Central memory CD8-positive, alpha-beta T cell (primary cell): ENCODE measurements at regions not wholly inside any gene's neighbourhood (a gene's known extent, or its start where the extent isn't known, plus 50 kb on each side); places are given as distances from the start of the nearest gene placed in this dataset.

Experiments
- ATAC-seq: fragments of 150-1000 bp; cut with Tn5 transposase; replicated peaks from 2 replicates; pipeline ENCODE4 v1.10.0; 2022; ENCODE audit warnings: mild to moderate bottlenecking, moderate FRiP score, moderate number of reproducible peaks; ENCODE audit not compliant: poor library complexity, severe bottlenecking; ENCODE audit errors: extremely low read depth
- DNase-seq, 2 donors: peaks; one replicate each; pipeline ENCODE4 v3.0.0; 2021; ENCODE audit warnings: low spot score in 2 of 2
- H3K27ac Mint-ChIP-seq: one replicate; pipeline ENCODE4 v1.8.0; 2022; ENCODE audit warnings: low read depth, mild to moderate bottlenecking, moderate library complexity, mixed read lengths
- H3K27me3 Mint-ChIP-seq: one replicate; pipeline ENCODE4 v1.8.0; 2022; ENCODE audit warnings: mixed read lengths
- H3K36me3 Mint-ChIP-seq: one replicate; pipeline ENCODE4 v1.8.0; 2022; ENCODE audit warnings: mild to moderate bottlenecking, moderate library complexity, mixed read lengths; ENCODE audit not compliant: insufficient read depth
- H3K4me1 Mint-ChIP-seq: one replicate; pipeline ENCODE4 v1.8.0; 2022; ENCODE audit warnings: mixed read lengths
- H3K4me3 Mint-ChIP-seq: one replicate; pipeline ENCODE4 v1.8.0; 2022; ENCODE audit warnings: mild to moderate bottlenecking, moderate library complexity, mixed read lengths
- H3K9me3 Mint-ChIP-seq: one replicate; pipeline ENCODE4 v1.8.0; 2022; ENCODE audit warnings: mixed read lengths

DNA sequence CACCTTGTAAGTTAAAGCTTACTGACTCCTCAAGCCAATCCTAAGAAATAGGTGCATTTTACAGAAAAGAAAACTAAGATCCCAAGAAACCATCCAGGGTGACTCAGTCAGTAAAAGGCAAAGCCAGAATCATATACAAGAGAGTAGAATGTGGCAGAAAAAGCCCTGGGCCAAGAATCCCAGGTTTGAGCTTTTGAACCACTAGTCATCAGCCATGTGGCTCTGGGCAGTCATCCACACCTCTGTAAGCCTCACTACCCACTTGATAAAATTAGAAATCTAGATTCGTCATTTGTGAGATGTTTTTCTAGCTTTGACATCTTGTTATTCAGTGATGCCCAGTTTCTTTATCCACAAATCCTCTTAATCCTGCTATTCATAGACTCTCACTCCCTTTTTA, 122.2 kb upstream of the PDE5A start:
- no peak overlapping the region for H3K4me3 Mint-ChIP-seq
- no peak overlapping the region for H3K27ac Mint-ChIP-seq
- no peaks in the 10 kb centered on the region for H3K36me3 Mint-ChIP-seq
- no peaks in the 10 kb centered on the region for H3K9me3 Mint-ChIP-seq
- no peaks in the 10 kb centered on the region for H3K27me3 Mint-ChIP-seq
- DNase-seq (no peak), ATAC-seq (no peak)
- no peaks in the 10 kb centered on the region for H3K4me1 Mint-ChIP-seq

DNA sequence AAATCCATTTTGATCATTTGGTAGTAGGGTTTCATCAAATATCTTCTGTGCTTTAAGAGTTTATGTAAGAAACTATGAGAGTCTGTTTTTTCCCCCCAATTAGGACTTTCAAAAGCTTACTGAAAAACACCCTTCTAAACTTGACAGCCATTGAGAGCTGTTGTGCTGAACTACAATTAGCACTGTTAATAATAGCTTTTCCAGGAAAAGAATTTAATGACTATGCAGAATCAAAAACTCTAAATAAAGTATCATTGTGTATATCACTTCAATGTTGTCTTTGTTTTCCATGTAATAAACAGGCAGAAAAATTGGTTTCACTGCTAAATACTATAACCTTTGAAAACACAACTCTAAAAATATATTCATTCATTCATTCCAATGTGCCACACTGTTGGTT, 121.4 kb upstream of the PDE5A start:
- no peak for DNase-seq
- Mint-ChIP-seq H3K36me3 (no peaks in the 10 kb centered on the region), H3K27ac (no peak overlapping the region), H3K27me3 (peaks cover 5% of the 10 kb centered on the region), H3K9me3 (no peaks in the 10 kb centered on the region), H3K4me3 (no peak overlapping the region), H3K4me1 (no peaks in the 10 kb centered on the region)
- ATAC-seq: no peak

DNA sequence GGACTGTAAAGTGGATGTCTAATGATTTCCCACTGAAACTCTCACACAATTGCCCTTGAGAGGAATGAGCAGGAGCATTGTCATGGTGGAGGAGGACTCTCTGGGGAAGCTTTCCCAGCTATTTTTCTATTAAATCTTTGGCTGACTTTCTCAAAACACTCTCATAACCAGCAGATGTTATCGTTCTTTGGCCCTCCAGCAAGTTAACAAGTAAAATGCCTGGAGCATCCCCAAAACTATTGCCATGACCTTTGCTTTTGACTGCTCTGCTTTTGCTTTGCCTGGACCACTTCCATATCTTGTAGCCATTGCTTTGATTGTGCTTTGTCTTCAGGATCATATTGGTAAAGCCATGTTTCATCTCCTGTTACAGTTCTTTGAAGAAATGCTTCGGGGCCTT, 120.2 kb upstream of the PDE5A start:
- no peak overlapping the region for H3K27ac Mint-ChIP-seq
- H3K36me3 Mint-ChIP-seq: no peaks in the 10 kb centered on the region
- no peak overlapping the region for H3K4me3 Mint-ChIP-seq
- ATAC-seq (no peak), DNase-seq (no peak)
- H3K9me3 Mint-ChIP-seq: no peaks in the 10 kb centered on the region
- no peaks in the 10 kb centered on the region for H3K4me1 Mint-ChIP-seq
- peaks cover 15% of the 10 kb centered on the region for H3K27me3 Mint-ChIP-seq

DNA sequence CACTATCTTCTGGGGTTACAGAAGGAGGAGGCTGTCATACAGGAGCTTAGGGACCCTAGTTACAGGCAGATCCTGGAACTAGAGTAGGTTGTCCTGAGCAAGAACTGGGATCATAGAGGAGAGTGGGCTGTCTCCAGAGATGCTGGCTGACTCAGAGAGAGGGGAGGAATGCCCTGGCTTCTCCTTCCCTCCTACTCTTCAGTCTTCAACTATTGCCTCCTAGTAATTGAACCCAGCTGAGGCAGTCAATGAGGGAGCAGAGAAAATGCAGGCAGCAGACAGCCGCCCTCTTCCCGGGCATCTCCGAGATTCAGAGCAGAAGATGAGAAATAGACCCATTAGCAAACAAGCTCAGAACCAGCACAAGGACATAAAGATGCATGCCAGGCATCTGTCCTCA, 118.3 kb upstream of the PDE5A start:
- Mint-ChIP-seq H3K36me3 (no peaks in the 10 kb centered on the region), H3K4me3 (no peak overlapping the region), H3K4me1 (no peaks in the 10 kb centered on the region), H3K27ac (no peak overlapping the region), H3K27me3 (peaks cover 19% of the 10 kb centered on the region), H3K9me3 (no peaks in the 10 kb centered on the region)
- DNase-seq (no peak), ATAC-seq (no peak)

DNA sequence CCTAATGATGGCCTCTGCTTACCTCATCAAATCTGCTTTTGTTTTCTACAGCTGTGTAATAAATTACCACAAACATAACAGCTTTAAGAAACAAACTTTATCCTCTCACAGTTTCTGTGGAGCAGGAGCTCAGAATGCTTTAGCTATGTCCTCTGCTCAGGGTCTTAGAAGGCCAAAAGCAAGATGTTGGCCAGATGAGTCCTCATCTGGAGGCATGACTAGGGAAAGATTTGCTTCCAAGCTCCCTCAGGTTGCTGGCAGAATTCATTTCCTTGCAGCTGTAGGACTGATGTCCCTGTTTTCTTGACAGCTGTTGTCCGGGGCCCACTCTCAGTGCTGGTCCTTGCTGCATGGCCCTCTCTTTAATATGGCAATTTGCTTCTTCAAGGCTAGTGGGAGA, 116.7 kb upstream of the PDE5A start:
- Mint-ChIP-seq H3K4me3 (no peak overlapping the region), H3K4me1 (no peaks in the 10 kb centered on the region), H3K36me3 (no peaks in the 10 kb centered on the region), H3K9me3 (no peaks in the 10 kb centered on the region), H3K27ac (no peak overlapping the region), H3K27me3 (peaks cover 19% of the 10 kb centered on the region)
- DNase-seq (no peak), ATAC-seq (no peak)

DNA sequence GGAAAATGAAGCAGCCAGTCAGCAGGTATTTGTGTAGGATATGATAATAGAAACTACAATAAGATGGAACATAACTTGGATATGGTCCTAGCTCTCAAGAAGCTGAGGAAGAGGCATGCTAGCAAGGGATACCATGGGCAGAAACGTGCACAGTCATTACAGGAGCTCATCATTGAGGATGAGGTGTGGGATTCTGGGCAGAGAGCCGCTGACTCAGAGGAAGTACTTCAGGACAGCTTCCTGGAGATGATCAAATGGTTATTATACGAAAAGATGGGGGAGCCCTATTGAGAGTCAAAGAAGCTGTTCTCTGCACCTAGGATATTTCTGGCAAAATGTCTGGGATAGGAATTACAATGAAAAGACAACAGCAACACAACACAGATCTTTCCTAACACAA, 116.0 kb upstream of the PDE5A start:
- no peak for DNase-seq
- Mint-ChIP-seq H3K36me3 (no peaks in the 10 kb centered on the region), H3K4me3 (no peak overlapping the region), H3K27ac (no peak overlapping the region), H3K4me1 (no peaks in the 10 kb centered on the region), H3K9me3 (no peaks in the 10 kb centered on the region), H3K27me3 (peaks cover 19% of the 10 kb centered on the region)
- ATAC-seq: no peak

DNA sequence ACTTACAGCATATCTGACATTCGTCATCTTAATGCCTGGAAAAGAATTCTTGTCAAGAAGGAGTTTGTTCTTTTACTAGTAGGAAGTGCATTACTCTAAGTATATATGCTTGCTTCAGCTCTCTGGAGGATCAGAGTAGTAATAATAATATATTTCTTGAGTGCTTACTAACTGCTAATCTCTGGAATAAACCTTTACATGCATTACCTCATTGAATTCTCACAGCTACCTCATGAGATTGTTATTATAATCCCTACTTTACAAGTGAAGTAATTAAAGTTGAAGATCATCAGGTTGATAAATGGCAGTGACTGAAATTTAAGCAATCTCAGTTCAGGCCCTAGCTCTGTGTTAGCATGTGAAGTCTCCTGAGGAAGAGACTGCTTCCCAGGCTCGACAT, 115.0 kb upstream of the PDE5A start:
- DNase-seq (no peak), ATAC-seq (no peak)
- Mint-ChIP-seq H3K27me3 (peaks cover 19% of the 10 kb centered on the region), H3K4me1 (no peaks in the 10 kb centered on the region), H3K4me3 (no peak overlapping the region), H3K36me3 (no peaks in the 10 kb centered on the region), H3K9me3 (no peaks in the 10 kb centered on the region), H3K27ac (no peak overlapping the region)

DNA sequence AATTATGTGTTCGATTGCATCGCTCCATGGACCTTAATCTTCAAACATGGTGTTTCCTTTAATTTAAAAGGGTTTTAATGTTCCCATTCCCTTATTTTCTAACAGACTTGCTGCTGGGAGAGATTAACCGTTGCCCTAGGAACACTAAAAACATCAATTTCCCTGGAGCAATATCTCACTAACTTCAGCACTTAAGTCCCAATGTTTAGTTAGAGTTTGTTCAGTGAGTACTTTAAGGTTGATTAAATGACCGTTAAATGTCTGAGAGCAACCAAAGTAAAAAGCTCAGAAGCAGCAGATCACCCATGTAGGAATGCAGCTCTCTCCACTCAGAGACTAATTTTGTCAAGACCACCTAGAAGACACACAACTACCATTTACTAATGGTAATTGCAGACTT, 111.2 kb upstream of the PDE5A start:
- Mint-ChIP-seq H3K9me3 (no peaks in the 10 kb centered on the region), H3K27ac (no peak overlapping the region), H3K4me3 (no peak overlapping the region), H3K36me3 (no peaks in the 10 kb centered on the region), H3K4me1 (no peaks in the 10 kb centered on the region), H3K27me3 (peaks cover 18% of the 10 kb centered on the region)
- DNase-seq (no peak), ATAC-seq (no peak)

DNA sequence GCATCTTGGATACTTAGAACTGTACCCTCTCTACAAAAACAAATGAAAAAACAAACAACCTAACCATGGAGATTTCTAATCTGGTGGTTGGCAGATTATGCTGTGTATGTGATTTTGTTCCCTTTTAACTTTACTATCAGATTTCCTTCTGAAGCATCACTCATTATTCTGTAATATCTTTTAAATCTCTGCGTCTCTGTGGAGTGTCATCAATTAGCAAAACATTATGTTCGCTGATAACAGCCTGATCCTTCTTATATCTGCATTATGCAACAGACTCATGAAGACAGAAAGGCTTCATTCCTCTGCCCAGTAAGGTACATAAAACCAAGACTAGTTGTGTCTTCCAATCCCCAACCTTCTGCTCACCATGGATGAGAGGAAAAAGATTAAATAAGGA, 110.3 kb upstream of the PDE5A start:
- no peaks in the 10 kb centered on the region for H3K36me3 Mint-ChIP-seq
- no peak for ATAC-seq
- H3K27me3 Mint-ChIP-seq: peaks cover 20% of the 10 kb centered on the region
- H3K9me3 Mint-ChIP-seq: no peaks in the 10 kb centered on the region
- H3K4me3 Mint-ChIP-seq: no peak overlapping the region
- H3K4me1 Mint-ChIP-seq: no peaks in the 10 kb centered on the region
- no peak for DNase-seq
- no peak overlapping the region for H3K27ac Mint-ChIP-seq

DNA sequence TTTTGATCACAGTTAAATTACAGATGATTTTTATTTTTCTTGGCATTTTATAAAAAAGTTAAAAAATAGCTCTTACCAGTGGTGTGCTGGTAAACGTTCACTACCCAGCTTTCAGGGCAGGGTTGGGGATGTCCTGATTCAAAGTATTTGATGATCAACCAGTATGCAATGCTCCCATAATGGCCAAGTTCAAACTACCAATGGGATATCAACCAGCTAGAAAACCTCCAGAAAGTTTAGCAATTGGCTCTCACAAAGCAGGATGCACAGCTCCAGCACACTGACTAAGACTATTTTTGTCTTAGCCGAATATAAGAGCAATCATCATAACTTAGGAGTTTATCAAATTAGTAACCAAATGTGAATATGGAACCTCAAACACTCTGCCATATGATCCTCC, 108.0 kb upstream of the PDE5A start:
- no peak overlapping the region for H3K27ac Mint-ChIP-seq
- no peaks in the 10 kb centered on the region for H3K36me3 Mint-ChIP-seq
- peaks cover 29% of the 10 kb centered on the region for H3K27me3 Mint-ChIP-seq
- H3K9me3 Mint-ChIP-seq: no peaks in the 10 kb centered on the region
- no peaks in the 10 kb centered on the region for H3K4me1 Mint-ChIP-seq
- no peak overlapping the region for H3K4me3 Mint-ChIP-seq
- no peak for DNase-seq
- ATAC-seq: no peak

DNA sequence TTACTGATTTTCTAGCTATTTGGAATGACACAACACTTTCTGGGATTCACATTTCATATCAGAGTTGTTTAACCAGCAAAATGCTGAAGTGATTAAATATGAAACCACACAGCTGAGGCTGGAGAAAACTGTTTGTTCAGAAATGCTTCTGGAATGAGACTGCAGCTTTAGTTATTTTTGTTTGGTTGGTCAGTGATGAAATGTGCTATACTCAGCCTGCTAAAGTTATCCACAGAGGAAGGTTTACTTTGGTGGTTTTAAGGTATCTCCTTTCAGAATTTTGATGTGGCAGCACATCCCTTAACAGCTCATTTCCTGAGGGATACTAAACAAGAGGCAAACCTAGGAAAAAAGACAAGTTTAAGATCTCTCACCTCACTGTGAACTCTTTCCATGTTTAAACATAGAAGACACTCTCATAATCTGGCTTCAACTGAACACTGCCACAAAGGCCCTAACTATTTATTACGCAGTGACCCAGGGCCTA, 106.6 kb upstream of the PDE5A start:
- no peaks in the 10 kb centered on the region for H3K4me1 Mint-ChIP-seq
- H3K27ac Mint-ChIP-seq: no peak overlapping the region
- DNase-seq: no peak
- no peaks in the 10 kb centered on the region for H3K36me3 Mint-ChIP-seq
- H3K27me3 Mint-ChIP-seq: peaks cover 29% of the 10 kb centered on the region
- no peak overlapping the region for H3K4me3 Mint-ChIP-seq
- no peak for ATAC-seq
- no peaks in the 10 kb centered on the region for H3K9me3 Mint-ChIP-seq

DNA sequence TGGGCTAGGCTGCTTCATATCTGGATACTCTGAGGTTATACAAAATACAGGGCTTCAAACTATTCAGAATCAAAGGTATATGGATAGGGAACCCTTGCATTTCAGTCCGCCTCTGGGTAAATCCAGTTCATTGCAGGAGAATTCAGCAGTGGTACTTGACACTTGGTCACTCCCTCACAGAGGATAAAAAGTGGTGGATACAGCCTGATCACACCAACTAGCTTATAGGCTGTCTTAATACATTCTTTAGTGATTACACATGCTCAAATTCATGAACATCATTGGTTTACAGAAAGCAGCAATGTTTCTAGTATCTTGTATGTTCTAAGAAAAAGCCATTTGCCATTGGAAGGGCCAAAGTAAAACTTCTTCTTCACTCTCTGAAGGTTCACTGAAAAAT, 104.8 kb upstream of the PDE5A start:
- Mint-ChIP-seq H3K27me3 (peaks cover 29% of the 10 kb centered on the region), H3K36me3 (no peaks in the 10 kb centered on the region), H3K27ac (no peak overlapping the region), H3K4me3 (no peak overlapping the region), H3K9me3 (peaks cover 6% of the 10 kb centered on the region), H3K4me1 (no peaks in the 10 kb centered on the region)
- DNase-seq (no peak), ATAC-seq (no peak)

DNA sequence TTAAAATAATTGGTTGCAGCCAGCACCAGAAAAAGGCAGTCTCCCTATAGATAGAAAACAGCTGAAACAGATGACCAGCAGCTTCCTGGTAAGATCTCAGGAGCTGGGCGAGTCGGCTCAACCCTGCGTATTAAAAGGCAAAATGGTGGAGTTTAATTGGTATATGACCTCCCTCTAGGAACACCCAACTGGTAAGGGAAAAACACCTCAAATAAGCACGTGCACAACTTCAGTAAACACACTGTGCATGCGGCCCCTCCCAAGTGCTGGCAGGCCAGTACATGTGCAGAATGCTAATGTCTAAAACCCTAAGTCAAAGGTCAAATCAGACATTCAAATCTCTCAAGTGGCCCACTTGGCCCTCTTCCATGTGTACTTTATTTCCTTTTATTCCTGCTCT, 103.2 kb upstream of the PDE5A start:
- Mint-ChIP-seq H3K4me3 (no peak overlapping the region), H3K36me3 (no peaks in the 10 kb centered on the region), H3K27ac (no peak overlapping the region), H3K27me3 (peaks cover 29% of the 10 kb centered on the region), H3K4me1 (no peaks in the 10 kb centered on the region), H3K9me3 (peaks cover 6% of the 10 kb centered on the region)
- DNase-seq (no peak), ATAC-seq (no peak)

DNA sequence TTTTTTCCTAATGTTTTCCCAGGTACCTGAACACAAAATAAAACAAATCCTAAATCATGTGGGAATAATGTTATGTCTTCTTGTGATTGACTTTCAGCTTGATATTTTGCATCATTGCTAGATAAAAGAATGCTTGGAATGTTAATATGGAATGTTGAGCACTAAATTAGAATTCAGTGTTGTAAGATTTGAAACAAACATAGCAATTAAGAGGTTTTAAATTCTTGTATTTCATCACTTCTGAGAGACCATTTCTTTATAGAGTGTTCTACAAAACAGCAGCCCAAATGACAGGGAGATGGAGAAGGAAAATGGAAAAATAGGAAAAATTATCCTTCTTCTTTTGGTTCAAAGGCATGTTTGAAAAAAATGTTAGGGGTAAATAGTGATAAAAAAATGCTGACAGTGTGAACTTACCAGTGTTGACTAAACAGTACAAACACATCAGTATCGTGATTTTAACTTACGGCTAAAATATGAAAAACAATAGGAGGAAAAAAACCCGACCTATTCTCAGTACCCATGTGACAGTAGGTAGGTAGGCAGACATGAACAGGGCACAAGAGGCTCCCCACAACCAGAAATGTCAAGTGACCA, 102.6 kb upstream of the PDE5A start:
- Mint-ChIP-seq H3K27me3 (peaks cover 29% of the 10 kb centered on the region), H3K4me3 (no peak overlapping the region), H3K36me3 (no peaks in the 10 kb centered on the region), H3K9me3 (peaks cover 6% of the 10 kb centered on the region), H3K4me1 (no peaks in the 10 kb centered on the region), H3K27ac (no peak overlapping the region)
- ATAC-seq (no peak), DNase-seq (no peak)
